KMS-11 (cell line): ENCODE measurements at regions not wholly inside any gene's neighbourhood (a gene's known extent, or its start where the extent isn't known, plus 50 kb on each side); places are given as distances from the start of the nearest gene placed in this dataset.

ENCODE experiments used
- H2AFZ ChIP-seq: fragments of 200-600 bp; sonication (generic); 2 replicates; pipeline ENCODE4 v1.6.1; 2016; ENCODE audit warnings: antibody characterized with exemption, mixed run types, low read depth
- H3K27ac ChIP-seq: fragments of 200-600 bp; sonication (generic); 2 replicates; pipeline ENCODE4 v1.6.1; 2016; ENCODE audit warnings: mild to moderate bottlenecking, mixed run types
- H3K27me3 ChIP-seq: fragments of 200-600 bp; sonication (generic); 2 replicates; pipeline ENCODE4 v1.6.1; 2017; ENCODE audit warnings: mild to moderate bottlenecking, low read depth, mixed run types, moderate library complexity; ENCODE audit not compliant: insufficient read depth
- H3K36me3 ChIP-seq: fragments of 200-600 bp; sonication (generic); 2 replicates; pipeline ENCODE4 v1.6.1; 2017; ENCODE audit warnings: mild to moderate bottlenecking, mixed run types; ENCODE audit not compliant: insufficient read depth
- H3K4me1 ChIP-seq: fragments of 200-600 bp; sonication (generic); 2 replicates; pipeline ENCODE4 v1.6.1; 2016; ENCODE audit warnings: mild to moderate bottlenecking, low read depth, mixed run types; ENCODE audit not compliant: poor library complexity, severe bottlenecking
- H3K4me2 ChIP-seq: fragments of 200-600 bp; sonication (generic); 2 replicates; pipeline ENCODE4 v1.7.0; 2016; ENCODE audit warnings: mild to moderate bottlenecking, mixed run types
- H3K4me3 ChIP-seq: fragments of 200-600 bp; sonication (generic); IDR thresholded peaks from 2 replicates; pipeline ENCODE4 v1.6.1; 2017; ENCODE audit warnings: low read depth, low read length, mixed read lengths; ENCODE audit not compliant: insufficient read depth
- H3K79me2 ChIP-seq: fragments of 200-600 bp; sonication (generic); 2 replicates; pipeline ENCODE4 v1.6.1; 2016; ENCODE audit warnings: low read depth, mixed run types; ENCODE audit not compliant: insufficient read depth
- H3K9ac ChIP-seq: fragments of 200-600 bp; sonication (generic); 2 replicates; pipeline ENCODE4 v1.6.1; 2016; ENCODE audit warnings: mild to moderate bottlenecking, mixed run types
- H4K20me1 ChIP-seq: fragments of 200-600 bp; sonication (generic); 2 replicates; pipeline ENCODE4 v1.6.1; 2016; ENCODE audit warnings: mild to moderate bottlenecking, mixed run types; ENCODE audit not compliant: insufficient read depth
- CTCF ChIP-seq: fragments of 200-600 bp; sonication (generic); conservative IDR thresholded peaks from 2 replicates; pipeline ENCODE4 v1.6.1; 2017; ENCODE audit warnings: low read depth, mild to moderate bottlenecking, antibody characterized with exemption, low read length, moderate library complexity, mixed read lengths

GRCh38 chr6:165978476-165978875, 189.2 kb downstream of the TBXT start:
- no peaks in the 10 kb centered on the region for H3K79me2 ChIP-seq
- TF ChIP-seq CTCF, result no peak
- H3K4me3 ChIP-seq, result no peak overlapping the region
- no peak overlapping the region for H3K27ac ChIP-seq
- H3K27me3 ChIP-seq, result no peaks in the 10 kb centered on the region
- no peak overlapping the region for H3K9ac ChIP-seq
- H3K4me1 ChIP-seq, result no peaks in the 10 kb centered on the region
- no peaks in the 10 kb centered on the region for H4K20me1 ChIP-seq
- H2AFZ ChIP-seq, result no peak overlapping the region
- no peak overlapping the region for H3K4me2 ChIP-seq
- no peaks in the 10 kb centered on the region for H3K36me3 ChIP-seq

DNA sequence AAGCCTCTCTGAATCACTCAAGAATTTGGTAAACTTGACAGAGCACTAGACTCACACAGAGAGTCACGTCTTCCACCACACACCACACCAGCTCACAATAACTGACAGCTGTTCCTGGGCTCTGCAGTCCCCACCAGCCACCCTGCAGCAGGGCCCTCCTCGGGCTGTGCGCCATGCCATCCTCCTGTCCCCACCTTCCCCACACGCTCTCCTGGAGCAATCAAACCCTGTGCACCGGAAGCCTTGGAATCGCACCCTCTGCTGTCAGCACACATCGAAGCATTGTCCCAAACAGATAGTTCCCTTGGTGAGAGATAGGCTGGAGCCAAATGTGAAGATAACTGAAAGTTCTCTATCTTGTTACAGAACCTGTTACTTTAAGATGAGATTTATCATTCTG, 191.0 kb downstream of the TBXT start:
- no peaks in the 10 kb centered on the region for H3K27me3 ChIP-seq

DNA sequence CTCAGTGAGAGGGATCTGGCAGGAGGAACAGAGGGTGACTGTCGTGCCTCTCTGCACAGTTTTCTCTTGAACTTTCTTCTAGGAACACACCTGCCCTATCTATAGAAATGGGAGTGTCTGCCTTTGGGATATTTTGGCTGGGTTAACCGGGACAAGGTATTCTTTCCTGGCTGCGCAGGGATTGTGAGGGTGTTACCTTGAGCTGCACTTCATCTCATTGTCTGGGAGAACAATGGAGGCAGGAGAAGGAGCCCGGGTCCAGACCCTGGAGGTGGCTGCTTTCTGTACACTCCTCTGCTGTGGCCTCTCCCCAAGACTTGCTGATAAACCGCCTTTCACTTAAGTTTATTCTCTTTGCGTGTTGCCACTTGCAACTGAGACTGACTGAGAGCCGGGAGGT, 192.8 kb downstream of the TBXT start:
- Histone ChIP-seq H3K79me2 (no peaks in the 10 kb centered on the region), H2AFZ (no peak overlapping the region), H3K36me3 (no peaks in the 10 kb centered on the region), H3K27me3 (no peaks in the 10 kb centered on the region), H4K20me1 (no peaks in the 10 kb centered on the region), H3K4me3 (no peak overlapping the region), H3K27ac (no peak overlapping the region), H3K4me2 (no peak overlapping the region), H3K9ac (no peak overlapping the region), H3K4me1 (no peaks in the 10 kb centered on the region)
- no peak for TF ChIP-seq CTCF

More for the DNA sequence above, 191.0 kb downstream of the TBXT start:
- no peak for TF ChIP-seq CTCF
- Histone ChIP-seq H3K27ac (no peak overlapping the region), H3K79me2 (no peaks in the 10 kb centered on the region), H3K9ac (no peak overlapping the region), H2AFZ (no peak overlapping the region), H4K20me1 (no peaks in the 10 kb centered on the region), H3K4me3 (no peak overlapping the region), H3K4me2 (no peak overlapping the region), H3K36me3 (no peaks in the 10 kb centered on the region), H3K4me1 (no peaks in the 10 kb centered on the region)

DNA sequence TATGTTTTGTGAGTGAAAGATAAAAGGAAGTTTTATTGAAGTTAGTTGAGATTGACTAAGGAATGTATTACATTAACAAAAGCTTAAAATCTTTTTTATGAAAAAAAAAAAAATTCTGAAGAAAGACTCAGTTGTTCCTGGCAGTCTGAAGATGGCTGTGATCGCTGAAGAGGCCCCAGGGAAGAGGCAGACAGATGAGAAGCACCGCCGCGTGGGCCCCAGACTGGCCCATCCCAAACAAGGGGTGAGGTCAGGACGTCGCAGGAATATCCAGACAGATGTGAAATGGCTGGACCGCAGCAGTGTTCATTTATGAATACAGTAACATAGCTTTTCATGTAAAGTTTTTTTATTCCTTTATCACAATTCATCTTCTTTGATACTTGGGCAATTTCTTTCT, 194.2 kb downstream of the TBXT start:
- no peak for TF ChIP-seq CTCF
- H3K27ac ChIP-seq, result no peak overlapping the region
- H3K4me1 ChIP-seq, result no peaks in the 10 kb centered on the region
- no peak overlapping the region for H2AFZ ChIP-seq
- no peaks in the 10 kb centered on the region for H3K27me3 ChIP-seq
- H3K4me3 ChIP-seq, result no peak overlapping the region
- no peaks in the 10 kb centered on the region for H3K79me2 ChIP-seq
- H4K20me1 ChIP-seq, result no peaks in the 10 kb centered on the region
- no peak overlapping the region for H3K4me2 ChIP-seq
- H3K9ac ChIP-seq, result no peak overlapping the region
- no peaks in the 10 kb centered on the region for H3K36me3 ChIP-seq
